GM06990 (cell line): ENCODE measurements at regions not wholly inside any gene's neighbourhood (a gene's known extent, or its start where the extent isn't known, plus 50 kb on each side); places are given as distances from the start of the nearest gene placed in this dataset.

ENCODE experiments used
- DNase-seq: peaks from one replicate; pipeline ENCODE4 v3.0.0-alpha.2; 2011; ENCODE audit not compliant: insufficient read length; ENCODE audit errors: extremely low read depth
- H3K27me3 ChIP-seq: replicated peaks from 2 replicates; pipeline ENCODE4 v1.6.0; 2011; ENCODE audit warnings: low read length; ENCODE audit not compliant: control insufficient read depth, insufficient read depth
- H3K36me3 ChIP-seq: 2 replicates; pipeline ENCODE4 v1.5.1; 2011; ENCODE audit warnings: low read length; ENCODE audit not compliant: control insufficient read depth, insufficient read depth
- H3K4me3 ChIP-seq: replicated peaks from 2 replicates; pipeline ENCODE4 v1.5.1; 2011; ENCODE audit warnings: low read depth, mild to moderate bottlenecking, control low read depth, low read length
- CTCF ChIP-seq: IDR thresholded peaks from 2 replicates; pipeline ENCODE4 v1.5.1; 2011; ENCODE audit warnings: low read length, control low read depth, mild to moderate bottlenecking, inconsistent platforms; ENCODE audit not compliant: insufficient read depth, poor library complexity, severe bottlenecking

- no peak for DNase-seq
- TF ChIP-seq CTCF: no peak
- Histone ChIP-seq H3K4me3 (no peak overlapping the region), H3K27me3 (no peaks in the 10 kb centered on the region), H3K36me3 (no peaks in the 10 kb centered on the region)
Observed at GRCh38 chr14:104244221-104245011, 106.0 kb downstream of the KIF26A start.

DNA sequence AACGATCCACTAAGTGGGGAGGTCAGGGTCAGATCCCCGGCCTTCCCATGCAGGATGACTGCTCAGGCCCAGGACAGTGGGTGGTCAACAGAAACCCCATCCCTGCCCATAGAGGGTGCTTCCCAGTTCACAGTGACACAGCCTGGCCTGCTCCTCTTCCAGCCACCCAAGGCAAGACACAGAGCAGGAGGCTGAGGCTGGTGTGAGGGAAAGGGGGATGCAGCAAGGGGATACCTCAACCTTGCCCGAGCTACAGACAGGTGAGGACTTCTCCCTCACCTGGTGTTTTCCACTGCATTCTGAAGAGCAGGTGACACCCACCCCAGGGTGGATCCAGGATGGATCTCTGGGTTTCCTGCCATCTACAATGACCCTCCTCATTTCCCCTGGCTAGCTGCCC, 106.7 kb downstream of the KIF26A start:
- no peak for DNase-seq
- TF ChIP-seq CTCF: no peak
- Histone ChIP-seq H3K27me3 (no peaks in the 10 kb centered on the region), H3K36me3 (no peaks in the 10 kb centered on the region), H3K4me3 (no peak overlapping the region)

GRCh38 chr14:104245723-104246122, 107.3 kb downstream of the KIF26A start:
- H3K36me3 ChIP-seq: no peaks in the 10 kb centered on the region
- H3K4me3 ChIP-seq: no peak overlapping the region
- no peaks in the 10 kb centered on the region for H3K27me3 ChIP-seq
- TF ChIP-seq CTCF: no peak
- no peak for DNase-seq

DNA sequence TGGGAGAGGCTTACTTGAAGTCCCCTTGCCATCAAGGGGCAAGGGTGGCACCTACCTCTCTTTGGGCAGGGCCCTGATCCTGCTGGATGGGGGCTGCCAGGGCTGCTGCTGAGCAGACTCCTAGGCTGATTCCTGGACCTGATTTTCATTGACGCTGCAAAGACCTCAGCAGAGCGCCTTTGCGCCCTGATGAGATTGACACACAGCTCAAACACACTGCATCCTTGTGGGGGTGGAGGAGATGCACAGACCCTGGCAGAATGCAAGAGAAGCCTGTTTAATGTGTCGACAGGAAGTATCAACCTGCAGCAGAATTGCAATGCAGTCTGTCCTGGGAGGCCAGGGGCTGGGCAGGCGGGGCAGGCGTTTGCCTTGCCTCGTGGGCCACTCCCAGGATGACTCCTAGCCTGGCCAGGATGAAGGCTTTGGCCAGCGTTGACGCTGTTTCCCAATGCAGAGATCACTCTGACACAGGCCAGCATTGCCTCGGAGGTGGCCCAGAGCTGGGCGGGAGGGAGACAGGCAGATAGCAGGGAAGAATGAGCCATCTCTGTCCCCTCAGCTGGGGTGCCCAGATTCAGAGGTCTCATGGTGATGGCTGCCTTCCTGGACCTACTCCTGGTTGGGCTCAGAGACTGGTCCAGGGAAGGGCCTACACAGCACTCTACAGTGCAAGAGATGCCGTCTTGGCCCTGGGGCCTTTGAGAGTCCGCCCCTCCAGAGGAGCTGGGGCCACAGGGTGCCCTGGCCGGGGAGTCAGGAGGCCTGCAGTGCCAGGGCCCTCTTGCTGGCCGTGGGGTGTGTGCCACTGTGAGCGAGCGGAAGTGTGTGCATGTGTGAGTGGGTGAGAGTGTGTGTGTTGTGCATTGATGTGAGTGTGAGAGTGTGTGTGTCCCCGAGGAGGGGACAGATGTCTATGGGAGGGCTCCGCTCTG, 108.3 kb downstream of the KIF26A start:
- TF ChIP-seq CTCF: no peak
- DNase-seq: no peak
- H3K4me3 ChIP-seq: no peak overlapping the region
- no peaks in the 10 kb centered on the region for H3K36me3 ChIP-seq
- no peaks in the 10 kb centered on the region for H3K27me3 ChIP-seq

GRCh38 chr14:104247336-104248202, 109.2 kb downstream of the KIF26A start:
- no peak overlapping the region for H3K4me3 ChIP-seq
- DNase-seq: no peak
- no peaks in the 10 kb centered on the region for H3K36me3 ChIP-seq
- no peaks in the 10 kb centered on the region for H3K27me3 ChIP-seq
- no peak for TF ChIP-seq CTCF
